Mesodermal cell (in vitro differentiated cells): ENCODE measurements at regions not wholly inside any gene's neighbourhood (a gene's known extent, or its start where the extent isn't known, plus 50 kb on each side); places are given as distances from the start of the nearest gene placed in this dataset.

Experiments
- H3K27ac ChIP-seq: 2 replicates; pipeline ENCODE4 v1.7.0; 2013; ENCODE audit warnings: mild to moderate bottlenecking, low read depth, low read length, moderate library complexity; ENCODE audit not compliant: severe bottlenecking
- H3K36me3 ChIP-seq: 2 replicates; pipeline ENCODE4 v1.7.1; 2013; ENCODE audit warnings: mild to moderate bottlenecking, low read length, moderate library complexity; ENCODE audit not compliant: control insufficient read depth, insufficient read depth
- H3K4me1 ChIP-seq: one replicate; pipeline ENCODE4 v1.7.1; 2013; ENCODE audit warnings: mild to moderate bottlenecking, low read length; ENCODE audit not compliant: insufficient read depth, control insufficient read depth, poor library complexity, severe bottlenecking
- H3K4me3 ChIP-seq: 2 replicates; pipeline ENCODE4 v1.7.0; 2013; ENCODE audit warnings: low read length, control low read depth, mild to moderate bottlenecking; ENCODE audit not compliant: insufficient read depth, poor library complexity, severe bottlenecking; ENCODE audit errors: extremely low read depth
- H3K9me3 ChIP-seq: 2 replicates; pipeline ENCODE4 v1.7.1; 2013; ENCODE audit warnings: mild to moderate bottlenecking, low read length, moderate library complexity; ENCODE audit not compliant: control insufficient read depth
- WGBS, 2 experiments: methylation state at CpG; one replicate each; pipeline ENCODE4 v1.1.5; 2013; ENCODE audit warnings: missing lambda C conversion rate in 2 of 2; ENCODE audit not compliant: insufficient coverage in 2 of 2; 5-methylcytosine and 5-hydroxymethylcytosine counted together

DNA sequence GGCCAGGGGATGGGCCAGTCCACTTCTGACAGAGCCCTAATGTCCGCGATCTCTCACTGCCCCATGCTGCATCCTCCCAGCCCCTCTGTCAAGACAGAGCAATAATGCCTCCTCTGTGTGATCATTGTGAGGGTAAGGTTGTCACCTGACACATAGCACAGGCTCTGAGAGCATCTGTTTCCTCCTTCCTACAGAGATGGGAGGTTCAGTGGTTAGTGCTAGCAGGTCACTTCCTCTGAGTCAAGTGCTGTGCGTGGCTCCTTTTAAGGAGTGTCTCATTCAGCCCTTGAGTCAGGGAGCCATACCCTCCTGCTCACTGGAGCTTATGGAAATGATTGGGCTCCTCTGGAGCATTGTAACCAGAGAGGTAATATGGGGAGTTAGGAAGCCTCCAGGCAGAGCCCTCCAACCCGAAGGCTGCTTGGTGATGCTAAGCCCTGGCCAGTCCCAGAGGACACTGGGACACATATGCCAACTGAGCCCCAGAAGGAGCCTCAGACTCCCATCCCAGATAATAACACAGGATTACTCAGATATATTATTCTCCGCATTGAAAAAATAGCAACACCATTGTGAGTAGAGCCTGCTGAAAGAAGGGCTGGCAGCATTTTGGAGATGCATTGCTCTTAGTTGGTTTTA, 189.0 kb downstream of the GALNT1 start:
- WGBS, 2 experiments: 62 to 72% methylated on average over 2 to 4 of the region's 5 CpGs
- Histone ChIP-seq H3K4me1 (no peaks in the 10 kb centered on the region), H3K36me3 (no peaks in the 10 kb centered on the region), H3K4me3 (no peak overlapping the region), H3K9me3 (no peaks in the 10 kb centered on the region), H3K27ac (no peak overlapping the region)

- Histone ChIP-seq H3K27ac (no peak overlapping the region), H3K9me3 (no peaks in the 10 kb centered on the region), H3K4me1 (no peaks in the 10 kb centered on the region), H3K36me3 (no peaks in the 10 kb centered on the region), H3K4me3 (no peak overlapping the region)
- WGBS, 2 experiments: 72 to 78% methylated on average over 3 to 4 of the region's 4 CpGs
These were observed 189.6 kb downstream of the GALNT1 start for GRCh38 chr18:35771172-35771571.

DNA sequence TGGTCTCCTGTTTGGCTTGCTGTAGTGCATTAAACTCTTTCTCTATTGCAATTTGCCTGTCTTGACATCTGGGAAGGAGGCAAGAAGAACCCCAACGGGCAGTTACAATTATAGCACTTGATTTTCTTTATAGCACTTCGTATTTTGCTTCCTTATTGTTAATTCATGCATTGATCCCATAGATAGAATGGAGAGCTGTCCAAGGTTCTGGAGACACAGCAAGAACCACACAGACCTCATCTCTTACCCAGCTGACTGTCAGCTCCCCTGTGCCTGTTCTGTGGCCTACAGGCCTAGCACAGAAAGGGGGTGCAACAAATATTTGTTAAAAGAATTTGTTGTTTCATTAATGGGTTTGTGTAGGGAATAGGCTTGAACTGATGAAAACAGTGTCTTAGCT, 194.3 kb downstream of the GALNT1 start:
- Histone ChIP-seq H3K36me3 (no peaks in the 10 kb centered on the region), H3K9me3 (no peaks in the 10 kb centered on the region), H3K27ac (no peak overlapping the region), H3K4me3 (no peak overlapping the region), H3K4me1 (no peaks in the 10 kb centered on the region)
- 70% methylated on average over 2 of the region's 2 CpGs; no CpG with 5 or more reads in 1 of the 2 experiments for WGBS, 2 experiments

GRCh38 chr18:35776473-35776872, 194.9 kb downstream of the GALNT1 start:
- no peaks in the 10 kb centered on the region for H3K4me1 ChIP-seq
- H3K27ac ChIP-seq: no peak overlapping the region
- no peaks in the 10 kb centered on the region for H3K9me3 ChIP-seq
- no peak overlapping the region for H3K4me3 ChIP-seq
- no peaks in the 10 kb centered on the region for H3K36me3 ChIP-seq
- WGBS, 2 experiments: 91% methylated on average over 2 of the region's 2 CpGs; no CpG with 5 or more reads in 1 of the 2 experiments

GRCh38 chr18:35777039-35777438, 195.4 kb upstream of the RMP24 start:
- Histone ChIP-seq H3K4me1 (no peaks in the 10 kb centered on the region), H3K36me3 (no peaks in the 10 kb centered on the region), H3K4me3 (no peak overlapping the region), H3K9me3 (no peaks in the 10 kb centered on the region), H3K27ac (no peak overlapping the region)
- WGBS, 2 experiments: 74 to 97% methylated on average over 3 to 4 of the region's 4 CpGs

GRCh38 chr18:35778850-35779627, 193.4 kb upstream of the RMP24 start:
- no peak overlapping the region for H3K27ac ChIP-seq
- no peaks in the 10 kb centered on the region for H3K36me3 ChIP-seq
- WGBS, 2 experiments: 76 to 81% methylated on average over 2 to 3 of the region's 4 CpGs
- no peaks in the 10 kb centered on the region for H3K4me1 ChIP-seq
- no peaks in the 10 kb centered on the region for H3K9me3 ChIP-seq
- no peak overlapping the region for H3K4me3 ChIP-seq

DNA sequence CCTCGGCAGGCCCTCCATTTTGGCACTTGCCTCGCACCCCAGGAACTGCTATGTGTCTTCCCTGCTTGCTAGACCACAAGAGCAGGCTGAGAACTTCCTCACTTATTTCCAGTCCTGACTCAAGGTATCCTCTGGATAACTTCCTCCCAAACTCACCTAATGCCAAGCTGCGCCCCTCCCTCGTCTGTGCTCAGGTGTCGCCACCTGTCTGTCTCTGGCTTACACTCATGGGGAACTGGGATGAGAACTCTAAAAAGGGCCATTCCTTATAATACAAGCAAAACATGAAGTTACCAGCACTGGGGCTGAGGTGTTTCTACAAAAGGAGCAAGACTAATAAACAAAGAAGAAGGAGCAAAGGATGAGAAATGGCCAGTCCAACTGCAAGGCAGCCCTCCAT, 191.5 kb upstream of the RMP24 start:
- no peak overlapping the region for H3K27ac ChIP-seq
- 72 to 83% methylated on average over 2 to 3 of the region's 5 CpGs for WGBS, 2 experiments
- no peak overlapping the region for H3K4me3 ChIP-seq

GRCh38 chr18:35782926-35783325, 189.6 kb upstream of the RMP24 start:
- Histone ChIP-seq H3K4me1 (no peaks in the 10 kb centered on the region), H3K9me3 (no peaks in the 10 kb centered on the region), H3K4me3 (no peak overlapping the region), H3K36me3 (no peaks in the 10 kb centered on the region), H3K27ac (no peak overlapping the region)
- WGBS, 2 experiments: 85 to 93% methylated on average over 3 of the region's 3 CpGs

More for the DNA sequence above, 191.5 kb upstream of the RMP24 start:
- no peaks in the 10 kb centered on the region for H3K9me3 ChIP-seq
- no peaks in the 10 kb centered on the region for H3K4me1 ChIP-seq
- no peaks in the 10 kb centered on the region for H3K36me3 ChIP-seq

- H3K36me3 ChIP-seq: no peaks in the 10 kb centered on the region
- no peaks in the 10 kb centered on the region for H3K9me3 ChIP-seq
- H3K27ac ChIP-seq: no peak overlapping the region
- H3K4me1 ChIP-seq: no peaks in the 10 kb centered on the region
- WGBS, 2 experiments: 82% methylated on average over 2 of the region's 3 CpGs; no CpG with 5 or more reads in 1 of the 2 experiments
- H3K4me3 ChIP-seq: no peak overlapping the region
These were observed 186.0 kb upstream of the RMP24 start for GRCh38 chr18:35786365-35787042.

GRCh38 chr18:35789543-35789942, 182.9 kb upstream of the RMP24 start:
- no peaks in the 10 kb centered on the region for H3K4me1 ChIP-seq
- H3K27ac ChIP-seq: no peak overlapping the region
- 83 to 92% methylated on average over 2 of the region's 2 CpGs for WGBS, 2 experiments
- no peak overlapping the region for H3K4me3 ChIP-seq
- H3K9me3 ChIP-seq: no peaks in the 10 kb centered on the region
- no peaks in the 10 kb centered on the region for H3K36me3 ChIP-seq
